ENCODE measurements at regions not wholly inside any gene's neighbourhood (a gene's known extent, or its start where the extent isn't known, plus 50 kb on each side); places are given as distances from the start of the nearest gene placed in this dataset.

DNA sequence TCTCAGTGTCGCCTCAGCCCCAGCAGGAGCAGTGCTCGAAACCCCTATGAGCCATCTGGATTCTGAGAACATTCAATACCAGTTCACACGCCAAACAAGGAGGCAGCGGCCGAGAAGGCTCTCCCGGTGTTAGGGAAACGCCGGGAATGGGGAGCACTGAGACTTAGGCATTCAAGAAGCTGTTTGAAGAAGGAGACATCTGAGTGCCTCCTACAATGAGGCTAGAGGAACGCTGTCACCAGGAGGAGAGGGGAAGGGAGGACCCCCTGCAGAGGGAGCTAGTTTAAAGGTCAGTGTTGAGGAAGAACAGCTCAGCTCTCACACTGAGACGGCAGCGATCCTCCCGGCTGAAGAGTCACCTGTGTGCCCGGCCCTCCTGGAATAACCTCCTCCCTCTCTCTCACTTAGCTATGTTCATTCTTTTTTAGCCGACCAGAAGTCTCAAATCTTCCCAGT is 69.9 kb downstream of the SERPINA3 start:
- no peak for DNase-seq

DNA sequence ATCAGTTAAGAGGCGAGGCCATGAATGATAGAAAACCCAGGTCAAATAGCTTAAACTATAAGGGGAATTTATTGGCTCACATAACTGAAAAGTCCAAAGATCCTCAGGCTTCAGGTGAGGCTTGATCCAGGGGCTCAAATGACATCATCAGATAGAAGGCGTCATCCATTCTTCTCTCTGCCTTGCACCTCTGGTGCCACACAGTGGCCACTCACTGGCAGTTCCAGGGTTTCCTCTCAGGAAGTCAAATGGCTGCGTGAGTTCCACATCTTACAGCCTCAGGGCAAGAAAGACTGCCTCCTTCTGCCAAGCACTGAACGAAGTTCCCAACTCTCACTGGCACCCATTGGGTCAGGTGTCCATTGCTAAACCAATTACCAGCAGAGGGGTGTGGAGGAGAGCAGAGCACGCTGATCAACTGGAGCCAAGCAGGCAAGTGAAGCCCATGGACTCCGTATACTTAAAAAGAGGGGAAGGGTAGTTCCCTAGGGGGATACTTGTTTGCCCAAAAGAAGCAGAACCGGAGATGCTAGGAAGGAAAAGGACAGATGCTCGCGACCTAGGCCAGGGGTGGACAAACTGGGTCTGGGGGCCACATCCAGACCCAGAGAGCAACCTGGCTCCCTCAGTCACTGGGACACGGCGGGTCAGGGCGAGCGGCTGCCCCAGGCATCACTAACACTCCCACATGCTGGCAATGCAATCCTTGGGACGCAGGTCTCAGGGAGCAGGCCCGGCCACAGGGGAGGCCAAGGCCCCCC is 69.3 kb downstream of the SERPINA3 start:
- no peak for DNase-seq

DNA sequence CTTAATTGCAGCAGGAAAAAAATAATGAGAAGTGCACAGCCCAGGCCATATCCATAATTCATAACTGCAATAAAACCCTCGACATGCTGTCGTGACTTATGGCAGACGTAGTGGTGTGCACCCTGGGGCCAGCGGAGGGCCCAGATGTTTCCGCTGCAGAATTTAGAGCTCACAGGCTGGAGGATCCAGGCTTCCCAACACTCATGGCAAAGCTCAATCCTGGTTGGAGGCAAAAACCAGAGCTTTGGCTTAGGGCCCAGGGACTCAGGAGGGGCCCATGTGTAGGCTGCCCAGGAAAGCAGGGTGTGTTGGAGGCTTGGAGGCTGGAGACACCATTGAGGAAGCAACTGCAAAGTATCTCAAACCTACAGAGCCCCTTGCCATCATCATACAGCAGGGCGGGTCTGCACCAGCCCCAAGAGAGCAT is 68.7 kb downstream of the SERPINA3 start:
- DNase-seq = no peak

DNA sequence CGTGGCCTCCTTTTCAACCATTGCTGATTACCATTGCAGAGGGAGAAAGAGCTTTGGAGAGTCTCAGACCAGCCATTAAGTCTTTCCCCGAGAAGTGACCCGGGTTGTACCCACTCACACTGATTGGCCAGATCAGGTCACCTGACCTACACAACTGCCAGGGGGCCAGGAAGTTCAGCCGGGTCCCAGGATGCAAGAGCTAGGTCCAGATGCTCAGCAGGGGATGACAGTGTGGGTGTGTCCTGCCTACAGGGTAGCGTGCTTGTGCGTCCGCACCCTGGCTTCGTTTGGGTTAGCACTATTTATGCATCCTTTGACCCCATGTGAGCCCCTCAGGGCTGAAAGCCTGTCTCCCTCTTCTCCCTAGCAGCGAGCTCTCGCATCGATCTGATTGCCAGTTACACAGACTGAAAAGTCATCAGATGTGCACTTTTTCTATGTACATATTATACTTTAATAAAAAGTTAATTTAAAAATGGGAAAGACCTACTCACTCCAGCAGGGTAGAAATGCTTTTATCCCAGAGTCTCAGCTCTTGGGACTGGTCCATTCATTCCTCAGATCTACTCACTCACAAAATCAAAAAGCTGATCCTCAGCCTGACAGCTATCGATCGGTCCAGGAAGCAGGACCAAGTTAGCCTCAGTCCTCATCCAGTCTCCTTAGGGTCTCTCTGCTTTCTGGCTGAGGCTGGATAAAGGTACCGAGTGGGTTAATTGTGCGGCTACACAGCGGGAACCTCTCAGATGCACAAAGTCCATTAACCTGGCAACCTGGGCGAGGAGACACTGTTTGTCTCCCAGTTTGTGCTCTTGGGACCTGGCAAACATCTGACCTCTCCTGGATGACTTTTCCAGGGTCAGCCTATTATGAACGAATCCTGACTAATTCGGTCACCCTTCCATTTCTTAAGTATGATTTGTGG is 68.0 kb downstream of the SERPINA3 start:
- DNase-seq = no peak

DNA sequence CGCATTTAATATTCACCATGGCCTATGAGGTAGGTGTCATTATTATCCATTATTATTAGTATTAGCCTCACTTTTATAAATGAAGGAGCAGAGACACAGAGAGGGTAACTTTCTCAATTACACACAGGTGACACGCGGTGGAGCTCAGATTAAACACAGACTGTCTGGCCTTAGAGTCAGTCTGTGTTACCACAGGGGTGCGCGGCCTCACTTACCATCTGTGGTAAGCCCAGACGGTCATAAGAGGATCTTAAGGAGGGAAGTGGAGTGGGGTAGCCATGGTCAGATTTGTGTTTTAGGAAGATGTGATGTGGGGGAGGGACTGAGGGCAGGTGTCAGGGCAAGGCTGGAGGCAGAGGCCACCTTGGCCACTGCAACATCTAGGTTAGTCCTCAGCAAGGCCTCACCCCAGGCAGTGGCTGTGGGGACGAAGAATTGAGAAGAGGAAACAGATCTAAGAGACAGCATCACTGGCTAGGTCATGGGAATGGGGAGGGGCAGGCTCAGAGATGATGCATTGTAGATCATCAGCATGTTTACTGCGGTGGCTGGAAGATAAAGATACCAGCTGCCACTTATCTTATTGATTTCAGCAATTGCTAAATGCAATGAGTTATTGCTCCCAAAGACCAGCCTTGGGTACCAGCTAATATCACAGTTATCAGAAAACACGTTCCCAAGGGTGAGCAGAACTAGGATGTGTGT is 67.1 kb downstream of the SERPINA3 start:
- DNase-seq = no peak

DNA sequence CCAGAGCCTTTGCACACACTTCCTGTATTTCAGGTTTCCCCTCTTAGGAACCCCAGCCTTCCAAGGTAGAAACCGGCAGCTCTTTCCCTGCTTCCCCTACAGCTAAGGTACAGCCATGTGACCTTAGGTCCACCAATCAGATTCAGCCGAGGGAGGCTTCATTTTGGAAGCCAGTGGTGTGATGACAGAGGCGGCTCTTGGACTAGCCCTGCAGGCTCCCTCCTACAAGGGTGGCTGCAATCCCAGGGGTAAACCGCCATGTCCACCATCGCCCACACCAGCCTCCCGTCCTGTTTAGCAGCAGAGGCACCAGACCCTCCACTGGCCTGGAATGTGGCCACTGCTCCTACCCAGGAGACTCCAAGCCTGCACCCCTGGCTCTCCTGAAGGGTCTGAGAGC is 65.6 kb downstream of the SERPINA3 start:
- no peak for DNase-seq

DNA sequence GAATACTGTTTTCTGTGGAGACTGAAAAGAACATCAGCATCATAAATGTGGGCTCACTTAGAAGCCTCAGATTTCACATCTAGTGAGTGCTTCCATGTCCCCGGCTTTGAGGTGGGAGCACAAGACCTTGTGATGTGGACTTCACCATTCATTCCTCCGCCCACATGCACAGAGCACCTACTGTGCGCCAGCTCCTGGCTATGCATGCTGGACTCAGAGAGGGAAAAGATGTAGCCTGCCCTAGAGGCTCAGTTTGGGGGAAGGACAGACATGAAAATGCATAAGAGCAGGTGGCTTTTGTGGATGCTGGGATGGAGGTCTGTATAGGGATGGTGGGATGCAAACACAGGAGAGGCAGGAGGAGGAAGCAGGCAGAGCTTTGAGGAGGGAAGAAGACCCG is 65.0 kb downstream of the SERPINA3 start:
- no peak for DNase-seq

DNA sequence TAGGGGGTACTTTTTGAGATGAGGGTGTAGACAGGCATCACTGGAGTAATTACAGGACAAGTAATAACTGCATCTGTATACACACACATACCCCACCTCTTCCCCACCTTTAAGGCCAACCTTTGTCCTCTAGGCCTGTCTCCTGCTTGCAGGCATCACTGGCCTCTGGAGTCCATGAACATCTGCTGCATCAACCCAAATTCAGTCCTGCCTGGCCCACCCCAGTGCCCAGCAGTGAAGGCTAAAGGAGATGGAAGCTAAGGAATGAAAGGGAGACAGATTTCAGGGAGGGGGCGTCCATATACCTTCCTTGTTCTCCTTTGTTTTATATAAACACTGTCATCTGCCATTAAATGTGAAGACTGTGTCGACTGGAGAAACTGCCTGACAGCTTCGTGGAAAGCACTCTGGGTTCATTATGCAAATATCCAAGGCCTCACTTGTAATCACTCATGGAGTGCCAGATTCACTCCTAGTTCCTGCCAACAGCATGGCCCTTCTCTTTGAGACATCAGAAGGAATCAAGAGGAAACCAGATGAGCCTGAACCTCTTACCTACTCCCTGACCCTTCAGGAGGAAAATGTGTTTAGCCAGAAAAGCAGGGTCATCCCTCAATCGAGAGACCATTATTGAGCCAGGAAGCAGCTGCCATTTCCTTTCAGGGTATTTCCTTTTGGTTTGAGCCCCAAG is 64.4 kb downstream of the SERPINA3 start:
- no peak for DNase-seq

DNA sequence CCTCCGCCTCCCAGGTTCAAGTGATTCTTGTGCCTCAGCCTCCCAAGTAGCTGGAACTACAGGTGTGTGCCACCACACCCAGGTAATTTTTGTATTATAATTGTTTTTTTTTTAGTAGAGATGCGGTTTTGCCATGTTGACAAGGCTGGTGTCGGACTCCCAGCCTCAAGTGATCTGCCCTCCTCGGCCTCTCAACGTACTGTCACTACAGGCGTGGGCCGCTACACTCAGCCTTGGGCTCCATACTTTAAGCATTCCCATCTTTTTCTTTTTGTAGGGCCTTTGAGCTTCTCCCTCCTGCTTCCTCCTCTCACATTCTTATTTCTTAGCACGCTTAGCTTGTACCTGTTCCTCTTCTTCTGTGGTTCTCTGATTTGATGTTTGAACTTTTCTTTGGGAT is 62.8 kb downstream of the SERPINA3 start:
- DNase-seq = no peak

DNA sequence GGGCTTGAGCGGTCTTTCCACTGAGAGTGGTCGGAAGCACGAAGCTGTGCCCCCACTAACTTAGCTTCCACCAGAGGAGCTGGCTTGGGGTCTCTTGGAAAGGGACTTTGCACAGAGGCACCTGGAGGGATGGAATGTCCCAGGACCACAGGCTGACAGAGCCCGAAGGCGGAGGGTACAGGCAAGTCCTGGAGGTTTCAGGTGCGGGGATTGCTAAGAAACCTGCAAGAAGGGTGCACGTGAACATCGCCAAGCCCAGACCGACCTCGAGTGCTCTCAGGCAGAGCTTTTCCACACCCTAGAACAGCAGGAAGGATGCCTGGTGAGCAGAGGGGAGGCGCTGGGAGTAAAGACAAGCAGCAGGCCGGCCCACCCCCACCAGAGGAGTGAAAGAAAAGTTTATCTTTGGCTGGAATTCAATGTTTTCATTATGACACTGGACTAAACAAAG is 61.6 kb downstream of the SERPINA3 start:
- no peak for DNase-seq
